ENCODE measurements at regions not wholly inside any gene's neighbourhood (a gene's known extent, or its start where the extent isn't known, plus 50 kb on each side); places are given as distances from the start of the nearest gene placed in this dataset.

DNA sequence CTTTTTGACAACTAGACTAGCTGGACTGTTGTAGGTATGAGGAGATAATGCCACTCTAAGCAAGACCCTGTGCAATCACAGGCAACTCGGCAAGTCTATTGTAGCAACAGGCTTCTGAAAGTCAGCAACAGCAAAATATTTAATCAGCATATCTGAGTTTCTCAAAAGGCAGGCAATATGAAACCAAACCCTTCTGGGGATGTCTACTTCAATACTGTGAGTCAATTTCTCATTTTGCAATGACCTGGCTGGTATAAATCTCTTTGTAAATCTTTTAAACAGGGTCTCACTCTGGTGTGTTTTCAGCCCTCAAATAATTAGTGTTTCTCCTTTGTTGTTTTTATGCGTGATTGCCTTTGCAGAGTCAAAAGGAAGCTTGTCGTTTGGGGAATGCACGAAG lies 1044.5 kb downstream of the NTRK3 start:
- H3K9me3 ChIP-seq: no peaks in the 10 kb centered on the region
- WGBS, 2 donors: 65 to 68% methylated on average over 4 of the region's 4 CpGs
- H3K27ac ChIP-seq: no peak overlapping the region
- intact Hi-C loops (cut with DNase I): no loop called here
- no peak for DNase-seq
- ATAC-seq: no peak
- no peak overlapping the region for H3K4me3 ChIP-seq
- H3K27me3 ChIP-seq: no peaks in the 10 kb centered on the region
- no peaks in the 10 kb centered on the region for H3K4me1 ChIP-seq
- TF ChIP-seq CTCF (IDR thresholded peaks at IDR 0.05): no peak
- H3K36me3 ChIP-seq: no peaks in the 10 kb centered on the region

- no peaks in the 10 kb centered on the region for H3K9me3 ChIP-seq
- ATAC-seq: no peak
- no peak overlapping the region for H3K27ac ChIP-seq
- H3K27me3 ChIP-seq: no peaks in the 10 kb centered on the region
- H3K4me3 ChIP-seq: no peak overlapping the region
- intact Hi-C loops (cut with DNase I): no loop called here
- WGBS, 2 donors: 64 to 79% methylated on average over 1 of the region's 1 CpG
- TF ChIP-seq CTCF (IDR thresholded peaks at IDR 0.05): no peak
- DNase-seq: no peak
- no peaks in the 10 kb centered on the region for H3K36me3 ChIP-seq
- no peaks in the 10 kb centered on the region for H3K4me1 ChIP-seq
Observed at GRCh38 chr15:87211547-87211946, 1045.0 kb downstream of the NTRK3 start.

DNA sequence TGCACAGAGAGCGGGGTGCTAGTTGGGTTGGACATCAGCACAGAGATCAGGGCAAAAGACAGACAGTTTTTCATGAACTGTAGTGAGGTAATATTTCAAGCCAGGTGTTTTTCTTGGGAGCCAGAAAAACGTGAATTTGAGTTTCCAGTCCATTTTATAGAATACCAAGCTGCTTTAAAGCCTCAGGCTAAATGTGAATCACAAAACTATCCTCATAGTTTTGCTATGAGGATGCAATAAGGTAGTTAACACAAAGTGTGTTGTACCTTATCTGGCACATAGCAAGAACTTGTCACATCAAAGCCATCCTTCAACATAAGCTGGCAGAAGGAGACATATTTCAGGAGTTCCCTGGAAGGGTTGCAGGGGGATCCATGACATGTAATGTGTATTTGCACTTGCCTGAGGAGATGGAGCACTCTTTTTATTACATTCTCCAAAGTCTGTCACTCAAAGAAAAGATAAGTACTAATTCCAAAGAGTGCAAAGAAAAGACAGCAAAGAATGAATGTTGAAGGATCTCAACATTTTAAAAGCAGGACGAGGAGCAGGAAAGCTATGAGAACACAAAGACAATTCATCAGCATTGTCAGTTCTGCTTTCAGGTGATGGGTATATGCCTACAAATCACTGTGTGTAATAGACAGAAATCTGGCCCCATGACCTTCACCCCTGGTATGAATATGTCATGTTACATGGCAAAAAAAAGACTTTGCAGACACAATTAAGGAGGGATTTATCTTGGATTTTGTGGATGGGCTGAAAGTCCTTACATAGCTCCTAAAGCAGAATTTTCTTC lies 1046.4 kb downstream of the NTRK3 start:
- intact Hi-C loops (cut with DNase I): no loop called here
- 42 to 55% methylated on average over 3 of the region's 3 CpGs for WGBS, 2 donors
- Histone ChIP-seq H3K27ac (no peak overlapping the region), H3K9me3 (no peaks in the 10 kb centered on the region), H3K4me1 (no peaks in the 10 kb centered on the region), H3K4me3 (no peak overlapping the region), H3K36me3 (no peaks in the 10 kb centered on the region), H3K27me3 (no peaks in the 10 kb centered on the region)
- no peak for ATAC-seq
- no peak for DNase-seq
- no peak for TF ChIP-seq CTCF (IDR thresholded peaks at IDR 0.05)

DNA sequence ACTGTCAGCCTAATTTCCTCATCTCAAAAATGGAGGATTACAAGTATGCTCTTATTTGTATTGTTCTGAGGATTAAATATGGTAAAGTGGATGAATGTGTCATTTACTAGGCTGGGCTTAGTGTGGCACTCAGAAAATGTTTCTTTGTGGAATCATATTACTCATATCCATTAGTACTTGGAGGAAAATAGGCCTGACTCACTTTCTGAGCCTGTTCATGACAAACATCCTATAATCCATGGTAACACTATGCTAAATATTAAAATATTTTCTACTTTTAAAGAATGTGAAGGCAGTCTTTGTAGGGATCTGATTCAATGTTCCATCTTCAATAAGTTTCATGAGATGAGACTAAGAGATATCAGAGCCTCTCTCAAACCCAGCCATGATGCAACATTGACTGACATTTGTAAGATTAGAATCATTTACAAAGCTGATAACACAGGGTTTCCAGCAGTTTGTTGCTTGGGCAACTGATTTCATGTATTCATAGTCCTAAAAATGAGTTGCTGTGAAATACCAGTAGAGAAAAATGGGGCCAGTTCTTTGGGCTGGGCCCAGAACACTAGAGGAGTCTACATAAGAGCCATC lies 1048.5 kb downstream of the NTRK3 start:
- Histone ChIP-seq H3K27ac (no peak overlapping the region), H3K4me3 (no peak overlapping the region), H3K9me3 (no peaks in the 10 kb centered on the region), H3K4me1 (no peaks in the 10 kb centered on the region), H3K27me3 (no peaks in the 10 kb centered on the region), H3K36me3 (no peaks in the 10 kb centered on the region)
- DNase-seq (no peak), ATAC-seq (no peak)
- TF ChIP-seq CTCF (IDR thresholded peaks at IDR 0.05): no peak
- intact Hi-C loops (cut with DNase I): no loop called here
